ENCODE measurements at regions not wholly inside any gene's neighbourhood (a gene's known extent, or its start where the extent isn't known, plus 50 kb on each side); places are given as distances from the start of the nearest gene placed in this dataset.

GRCh38 chr11:95413761-95414160 lies 182.8 kb upstream of the SESN3 start:
- TF ChIP-seq CTCF (IDR thresholded peaks at IDR 0.05) (no peak), POLR2AphosphoS5 (IDR thresholded peaks at IDR 0.05; ENCODE audit: low read depth, low read length) (no peak), REST (IDR thresholded peaks at IDR 0.05; ENCODE audit: insufficient read depth in 1 of 2, low read depth in 2 of 2, low read length in 1 of 2) (no peak)

Data from Panc1 (cell line).